GM23248 (cell line): ENCODE measurements at regions not wholly inside any gene's neighbourhood (a gene's known extent, or its start where the extent isn't known, plus 50 kb on each side); places are given as distances from the start of the nearest gene placed in this dataset.

Source experiments
- EZH2 ChIP-seq: fragments of 200-600 bp; sonication (generic); IDR thresholded peaks from 2 replicates; pipeline ENCODE4 v1.6.1; 2018; ENCODE audit warnings: antibody characterized with exemption, mild to moderate bottlenecking; ENCODE audit not compliant: insufficient read depth, poor library complexity, severe bottlenecking
- EZH2phosphoT487 ChIP-seq: fragments of 200-600 bp; sonication (generic); IDR thresholded peaks from 2 replicates; pipeline ENCODE4 v1.6.1; 2018; ENCODE audit warnings: antibody characterized with exemption, moderate library complexity, mild to moderate bottlenecking, low read depth; ENCODE audit not compliant: insufficient read depth

- TF ChIP-seq EZH2, result no peak
- no peak for TF ChIP-seq EZH2phosphoT487
Measured at GRCh38 chr1:29916656-29917369, 680.5 kb downstream of the PTPRU start.
